CD4-positive, CD25-positive, alpha-beta regulatory T cell (primary cell): ENCODE measurements at regions not wholly inside any gene's neighbourhood (a gene's known extent, or its start where the extent isn't known, plus 50 kb on each side); places are given as distances from the start of the nearest gene placed in this dataset.
"Not testable (repeated sequence)": the region's sequence is repeated elsewhere in the genome, so short reads cannot be mapped to it uniquely, and the experiment has no call there.

ENCODE experiments used
- ATAC-seq, 2 donors: fragments of 150-1000 bp; cut with Tn5 transposase; one replicate each; pipeline ENCODE4 v1.10.0; 2021; ENCODE audit warnings: low read depth in 2 of 2, moderate number of reproducible peaks in 2 of 2, moderate library complexity in 1 of 2
- DNase-seq, 3 donors: peaks; one replicate each; pipeline versions ENCODE4 v3.0.0 to v3.0.0-alpha.2; 2012 to 2022; ENCODE audit warnings: mixed read lengths in 1 of 3
- H3K27ac ChIP-seq: one replicate; pipeline ENCODE4 v1.7.0; 2013; ENCODE audit warnings: mild to moderate bottlenecking, low read length; ENCODE audit not compliant: insufficient read depth, poor library complexity, severe bottlenecking
- H3K27me3 ChIP-seq: one replicate; pipeline ENCODE4 v1.7.0; 2013; ENCODE audit warnings: low read length; ENCODE audit not compliant: control insufficient read depth, insufficient read depth
- H3K36me3 ChIP-seq: one replicate; pipeline ENCODE4 v1.7.0; 2013; ENCODE audit warnings: mild to moderate bottlenecking, low read length, moderate library complexity; ENCODE audit not compliant: control insufficient read depth, insufficient read depth
- H3K4me1 ChIP-seq: 2 replicates; pipeline ENCODE4 v1.7.0; 2013; ENCODE audit warnings: mild to moderate bottlenecking, low read length; ENCODE audit not compliant: insufficient read depth, control insufficient read depth, poor library complexity, severe bottlenecking
- H3K4me3 ChIP-seq: one replicate; pipeline ENCODE4 v1.7.0; 2013; ENCODE audit warnings: low read depth, mild to moderate bottlenecking, low read length, moderate library complexity
- H3K9me3 ChIP-seq, 2 experiments: 1 replicate in 1 of 2; 2 replicates in 1 of 2; pipeline ENCODE4 v1.7.0; 2013; ENCODE audit warnings: low read length in 2 of 2, mild to moderate bottlenecking in 1 of 2, moderate library complexity in 1 of 2; ENCODE audit not compliant: control insufficient read depth in 2 of 2
- H3K27ac Mint-ChIP-seq, 3 donors: one replicate each; pipeline ENCODE4 v1.8.0; 2020 to 2022; ENCODE audit warnings: mild to moderate bottlenecking in 3 of 3, mixed read lengths in 3 of 3, moderate library complexity in 2 of 3
- H3K27me3 Mint-ChIP-seq: one replicate; pipeline ENCODE4 v1.8.0; 2022; ENCODE audit warnings: mild to moderate bottlenecking, mixed read lengths
- H3K36me3 Mint-ChIP-seq: one replicate; pipeline ENCODE4 v1.8.0; 2020; ENCODE audit warnings: mixed read lengths
- H3K4me1 Mint-ChIP-seq, 4 donors: one replicate each; pipeline ENCODE4 v1.8.0; 2020 to 2022; ENCODE audit warnings: mixed read lengths in 4 of 4, mild to moderate bottlenecking in 1 of 4
- H3K4me3 Mint-ChIP-seq, 4 donors: one replicate each; pipeline ENCODE4 v1.8.0; 2020 to 2022; ENCODE audit warnings: mild to moderate bottlenecking in 4 of 4, mixed read lengths in 4 of 4, moderate library complexity in 3 of 4
- H3K9me3 Mint-ChIP-seq, 7 donors: one replicate each; pipeline ENCODE4 v1.8.0; 2020 to 2022; ENCODE audit warnings: mixed read lengths in 7 of 7, mild to moderate bottlenecking in 3 of 7, moderate library complexity in 2 of 7

DNA sequence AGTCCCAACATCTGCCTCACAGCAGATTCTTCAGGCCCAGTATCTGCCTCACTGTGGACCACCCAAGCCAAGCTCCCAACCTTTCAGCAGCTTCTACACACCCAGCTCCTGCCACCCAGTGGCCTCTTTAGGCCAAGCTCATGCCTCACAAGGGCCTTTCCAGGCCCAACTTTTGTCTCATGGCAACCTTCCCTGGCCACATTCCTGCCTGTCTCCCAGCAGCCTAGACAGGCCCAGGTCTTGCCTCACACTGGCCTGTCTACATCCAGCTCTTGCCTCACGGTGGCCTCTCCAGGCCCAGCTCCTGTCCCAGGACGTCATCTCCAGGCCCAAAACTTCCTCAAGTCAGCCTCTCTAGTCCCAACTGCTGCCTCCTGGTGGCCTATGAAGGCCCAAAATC, 65.0 kb downstream of the CCDC201 start:
- H3K27ac Mint-ChIP-seq, H3K27ac ChIP-seq, H3K4me1 Mint-ChIP-seq, ATAC-seq, H3K4me3 Mint-ChIP-seq, H3K36me3 ChIP-seq, H3K27me3 Mint-ChIP-seq, H3K9me3 Mint-ChIP-seq, H3K9me3 ChIP-seq, H3K36me3 Mint-ChIP-seq, H3K4me1 ChIP-seq, H3K4me3 ChIP-seq, DNase-seq, H3K27me3 ChIP-seq: not testable (repeated sequence)

DNA sequence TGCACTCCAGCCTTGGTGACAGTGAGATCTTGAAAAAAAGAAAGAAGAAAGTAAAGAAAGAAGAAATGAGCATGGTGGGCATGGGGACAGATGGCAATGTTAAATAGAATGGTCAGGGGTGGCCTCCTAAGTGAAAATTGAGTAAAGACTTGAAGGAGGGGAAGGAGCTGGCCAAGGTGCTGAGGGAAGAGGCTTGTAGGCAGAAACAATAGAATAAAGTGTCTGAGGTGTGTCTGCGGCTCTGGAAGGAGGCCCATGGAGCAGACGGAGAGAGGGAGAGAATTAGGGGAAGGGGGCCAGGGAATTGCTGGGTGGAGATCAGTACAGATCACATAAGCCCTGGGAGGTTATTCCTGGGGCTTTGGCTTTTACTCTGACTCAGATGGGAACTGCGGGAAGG, 70.7 kb downstream of the CCDC201 start:
- H3K27ac Mint-ChIP-seq, H3K27ac ChIP-seq, DNase-seq, H3K36me3 ChIP-seq, ATAC-seq, H3K36me3 Mint-ChIP-seq, H3K27me3 Mint-ChIP-seq, H3K9me3 ChIP-seq, H3K4me3 ChIP-seq, H3K9me3 Mint-ChIP-seq, H3K4me1 ChIP-seq, H3K27me3 ChIP-seq, H3K4me1 Mint-ChIP-seq: not testable (repeated sequence)
- peak overlapping the region in 1 of 4 donors; percentile 13 for H3K4me3 Mint-ChIP-seq

- H3K27ac ChIP-seq, DNase-seq, H3K4me1 ChIP-seq, H3K27me3 Mint-ChIP-seq, H3K9me3 ChIP-seq, H3K36me3 Mint-ChIP-seq, H3K4me3 Mint-ChIP-seq, H3K9me3 Mint-ChIP-seq, H3K27ac Mint-ChIP-seq, ATAC-seq, H3K4me1 Mint-ChIP-seq, H3K27me3 ChIP-seq, H3K4me3 ChIP-seq, H3K36me3 ChIP-seq: not testable (repeated sequence)
These were observed 75.6 kb downstream of the CCDC201 start for GRCh38 chr7:45797264-45797663.

GRCh38 chr7:45789641-45790040, 83.2 kb downstream of the CCDC201 start:
- not testable (repeated sequence) for H3K27me3 ChIP-seq, H3K9me3 ChIP-seq

DNA sequence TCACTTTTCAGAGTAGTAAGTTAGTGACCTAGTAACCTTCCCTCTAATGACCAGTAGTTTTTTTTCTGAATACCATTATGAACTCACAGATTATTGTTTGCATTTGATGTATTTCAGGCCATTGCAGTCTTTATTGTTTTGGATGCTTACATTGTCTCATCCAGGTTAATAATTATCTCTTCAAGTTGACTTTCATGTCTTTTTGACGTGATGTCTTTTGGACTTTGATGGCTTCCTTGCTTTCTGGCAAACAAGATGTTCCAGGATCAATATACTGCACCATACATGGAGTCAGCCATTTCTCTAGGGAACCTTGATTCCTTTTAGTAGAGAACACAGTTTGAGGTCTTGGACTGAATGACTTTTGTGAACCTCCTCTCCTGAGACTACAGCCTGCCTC, 87.2 kb downstream of the CCDC201 start:
- not testable (repeated sequence) for H3K9me3 ChIP-seq, H3K27me3 Mint-ChIP-seq, H3K36me3 ChIP-seq, H3K4me3 ChIP-seq, H3K4me3 Mint-ChIP-seq, H3K9me3 Mint-ChIP-seq, DNase-seq, H3K4me1 Mint-ChIP-seq, H3K27ac Mint-ChIP-seq, H3K36me3 Mint-ChIP-seq, H3K27ac ChIP-seq, H3K4me1 ChIP-seq, ATAC-seq, H3K27me3 ChIP-seq

More at GRCh38 chr7:45789641-45790040, 83.2 kb downstream of the CCDC201 start:
- not testable (repeated sequence) for H3K4me3 ChIP-seq, H3K36me3 Mint-ChIP-seq, H3K9me3 Mint-ChIP-seq, H3K4me3 Mint-ChIP-seq, H3K4me1 Mint-ChIP-seq, DNase-seq, H3K27me3 Mint-ChIP-seq, H3K27ac Mint-ChIP-seq, H3K36me3 ChIP-seq, H3K4me1 ChIP-seq, ATAC-seq, H3K27ac ChIP-seq

- H3K27ac Mint-ChIP-seq, ATAC-seq, H3K36me3 Mint-ChIP-seq, H3K9me3 ChIP-seq, H3K27me3 ChIP-seq, H3K4me3 ChIP-seq, H3K36me3 ChIP-seq, H3K4me3 Mint-ChIP-seq, H3K4me1 Mint-ChIP-seq, H3K9me3 Mint-ChIP-seq, H3K4me1 ChIP-seq, H3K27me3 Mint-ChIP-seq, DNase-seq, H3K27ac ChIP-seq: not testable (repeated sequence)
These were observed 88.1 kb downstream of the CCDC201 start for GRCh38 chr7:45784775-45785174.
